ENCODE measurements at regions not wholly inside any gene's neighbourhood (a gene's known extent, or its start where the extent isn't known, plus 50 kb on each side); places are given as distances from the start of the nearest gene placed in this dataset.

- TF ChIP-seq CTCF (IDR thresholded peaks at IDR 0.05): no peak
- TF ChIP-seq POLR2A (IDR thresholded peaks at IDR 0.05): no peak
These were observed 212.3 kb upstream of the RORB start for GRCh38 chr9:74284581-74285450.

Measured in testis (tissue), 2 donors.